Stimulated activated CD4-positive, alpha-beta T cell treated with anti-CD3 and anti-CD28 coated beads, Interleukin-12 subunit alpha, Interleukin-12 subunit beta, amount 100 ng/mL, for 48 hours (primary cell): ENCODE measurements at regions not wholly inside any gene's neighbourhood (a gene's known extent, or its start where the extent isn't known, plus 50 kb on each side); places are given as distances from the start of the nearest gene placed in this dataset.
A peak's percentile ranks its signal among the peaks of the same experiment; 100 is the strongest.

ENCODE experiments used
- DNase-seq, 3 donors: peaks; one replicate each; pipeline ENCODE4 v3.0.0-alpha.2; 2020; ENCODE audit warnings: low read depth in 2 of 3, low spot score in 1 of 3

DNA sequence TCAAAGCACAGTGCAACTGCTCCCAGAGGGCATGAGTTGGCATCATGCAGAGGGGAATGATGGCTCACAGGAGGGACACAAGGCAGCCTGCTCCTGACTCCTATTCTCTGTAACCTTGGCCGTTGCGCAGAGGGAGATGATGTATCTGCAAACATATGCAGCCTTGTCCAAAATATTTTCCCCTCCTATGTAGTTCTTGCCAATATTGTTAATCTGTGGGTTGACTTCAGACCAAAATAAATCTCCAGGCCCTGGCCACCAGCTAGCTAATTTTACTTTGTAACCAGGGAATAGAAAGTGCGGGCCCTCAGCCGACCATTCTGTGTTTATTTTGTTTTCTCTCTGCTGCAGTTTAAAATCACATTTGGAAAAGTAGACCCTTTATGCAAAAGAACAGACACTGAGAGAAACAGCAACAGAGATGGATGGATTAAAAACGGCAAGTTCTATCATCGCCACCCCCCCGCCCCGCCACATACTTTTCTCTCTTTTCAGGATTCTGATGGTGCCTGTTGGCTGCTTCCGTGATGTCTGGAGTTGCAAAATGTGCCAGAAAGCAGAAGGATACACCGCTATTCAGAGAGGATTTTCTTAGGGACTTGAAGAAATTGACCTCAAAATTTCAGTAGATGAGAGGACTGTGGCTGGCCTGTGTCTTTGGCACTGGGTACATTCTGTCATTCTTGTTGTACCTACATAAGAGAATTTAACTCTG is 185.3 kb upstream of the BCOR start:
- no peak for DNase-seq

DNA sequence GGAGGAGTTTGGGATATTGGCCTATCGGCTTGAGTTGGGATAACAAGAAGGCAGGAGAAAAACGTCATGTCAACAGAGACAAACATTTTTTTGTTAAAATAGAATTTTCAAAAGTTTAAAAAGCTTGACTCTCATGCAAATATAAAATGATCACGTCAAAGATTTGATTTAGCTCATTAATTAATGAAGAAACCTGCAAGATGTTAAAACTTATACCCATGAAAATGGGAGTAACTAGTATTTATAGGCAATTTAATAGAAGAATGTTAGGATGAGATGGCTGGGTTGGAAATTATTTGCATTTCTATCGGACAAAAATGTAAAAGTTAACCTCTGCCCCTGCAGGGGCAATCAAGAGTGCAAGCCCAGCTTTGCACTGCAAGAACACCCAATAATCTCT is 184.6 kb upstream of the BCOR start:
- DNase-seq: no peak

DNA sequence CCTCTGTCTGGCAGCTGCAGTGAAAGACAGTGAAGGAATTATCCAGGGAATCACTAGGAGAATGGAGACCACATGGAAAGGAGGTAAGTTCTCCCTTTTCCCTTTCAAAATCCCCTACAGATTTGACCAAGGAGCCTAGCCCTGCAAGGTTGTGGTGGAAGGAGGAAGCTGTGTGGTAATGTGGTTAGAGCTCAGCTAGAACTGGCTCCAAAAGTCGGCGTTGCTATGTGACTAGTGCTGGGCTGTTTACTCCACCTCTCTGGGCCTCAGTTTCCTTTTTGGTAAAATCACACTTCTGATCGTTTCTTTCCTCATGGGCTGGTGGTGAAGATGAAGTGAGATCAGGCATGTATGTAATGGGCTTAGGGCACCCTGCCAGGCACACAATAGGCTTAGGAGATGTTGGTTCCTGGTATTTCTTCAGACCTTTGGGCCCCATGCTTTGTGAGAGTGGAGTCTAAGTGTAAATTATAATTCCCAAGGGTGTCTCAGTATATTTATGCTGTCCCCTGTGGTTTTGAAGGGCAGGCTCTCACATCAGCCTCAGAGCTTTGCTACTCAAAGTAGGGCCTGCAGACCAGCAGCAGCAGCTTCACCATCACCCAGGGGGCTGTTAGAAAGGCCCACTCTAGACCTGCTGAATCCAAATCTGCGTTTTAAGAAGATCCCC is 183.7 kb upstream of the BCOR start:
- DNase-seq: no peak

DNA sequence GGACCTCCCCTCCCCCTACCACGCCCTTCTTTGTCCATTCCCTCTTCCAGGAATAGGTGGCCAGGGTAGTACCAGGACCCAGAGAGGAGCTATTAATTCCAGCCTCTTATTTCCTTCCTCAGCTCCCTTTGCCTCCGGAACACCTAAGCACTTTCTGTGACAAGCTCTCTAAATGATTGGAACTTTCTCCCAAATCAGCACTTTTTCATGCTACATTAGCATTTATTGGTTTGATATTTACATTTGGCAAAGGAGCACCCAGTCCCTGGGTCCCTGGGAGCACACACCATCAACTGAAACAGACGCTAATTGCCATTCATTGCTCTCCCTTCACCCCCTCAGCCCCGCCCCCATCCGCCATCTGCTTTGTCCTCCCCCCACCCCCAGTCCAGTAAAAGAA is 182.0 kb upstream of the BCOR start:
- DNase-seq: no peak

DNA sequence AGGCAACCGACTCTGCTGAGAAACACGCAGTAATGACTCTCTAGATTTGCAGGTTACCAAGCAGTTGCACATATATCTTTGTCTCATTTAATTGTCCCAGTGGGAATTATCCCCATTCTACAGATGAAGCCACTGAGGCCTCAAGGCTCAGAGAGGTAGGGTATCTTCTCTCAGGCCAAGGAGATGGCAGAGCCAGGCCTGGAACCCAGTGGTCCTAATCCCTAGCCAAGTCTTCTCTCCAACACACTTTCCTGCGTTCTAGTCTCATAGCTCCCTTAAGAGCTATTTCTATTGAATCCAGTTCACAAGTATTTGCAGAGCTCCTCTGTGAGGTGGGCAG is 181.3 kb upstream of the BCOR start:
- no peak for DNase-seq

DNA sequence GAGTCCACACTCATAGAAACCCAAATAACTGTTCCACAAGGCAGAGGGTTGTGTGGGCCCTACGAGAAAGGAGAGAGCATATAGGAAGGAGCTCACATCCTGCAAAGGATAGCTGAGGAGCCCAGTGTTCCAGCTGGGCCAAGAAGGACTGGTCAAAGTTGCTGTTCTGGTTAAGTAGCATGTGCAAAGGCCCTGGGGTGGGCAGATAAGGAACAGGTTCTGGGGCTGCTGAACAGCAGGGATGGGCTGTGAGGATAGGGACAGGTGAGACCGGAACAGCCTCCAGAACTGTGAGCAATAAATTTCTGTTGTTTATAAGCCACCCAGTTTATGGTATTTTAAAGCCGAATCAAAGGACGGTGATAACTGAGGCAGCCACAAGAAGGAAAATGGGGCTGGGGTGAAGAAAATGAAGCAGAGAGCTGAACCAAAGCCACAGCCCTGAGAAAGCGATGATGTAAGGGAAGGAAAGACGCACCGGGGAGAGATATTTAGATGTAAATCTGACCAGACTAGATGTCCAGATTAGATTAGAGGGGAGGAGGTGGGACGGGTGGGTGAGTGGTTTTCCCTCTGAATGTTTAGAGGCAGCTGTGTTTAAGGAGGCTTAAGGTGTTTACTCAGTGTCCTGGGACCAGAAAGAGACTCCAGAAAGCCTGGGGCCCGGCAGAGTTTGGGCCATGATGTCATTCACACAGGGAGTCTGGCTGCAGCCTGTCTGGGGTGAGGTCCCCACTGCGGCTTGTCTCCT is 180.8 kb upstream of the BCOR start:
- peak in 1 of 3 donors; percentile 3 for DNase-seq

DNA sequence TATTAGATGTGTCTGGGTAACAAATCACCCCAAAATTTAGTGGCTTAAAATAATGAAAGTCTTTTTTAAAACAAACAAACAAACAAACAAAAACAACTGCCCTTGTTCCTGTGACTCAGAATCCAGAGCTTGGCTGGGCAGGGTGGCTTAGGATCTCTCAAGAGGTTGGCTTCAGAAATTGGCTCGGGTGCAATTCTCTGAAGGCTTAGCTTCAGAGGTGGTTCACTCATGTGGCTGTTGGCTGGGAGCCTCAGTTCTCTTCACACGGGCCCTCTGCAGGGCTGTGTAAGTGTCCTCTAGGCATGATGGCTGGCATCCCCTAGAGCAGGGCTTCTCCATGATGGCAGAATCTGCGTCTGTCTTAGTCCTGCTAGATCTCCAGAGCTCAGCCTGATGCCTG is 179.9 kb upstream of the BCOR start:
- DNase-seq: no peak

DNA sequence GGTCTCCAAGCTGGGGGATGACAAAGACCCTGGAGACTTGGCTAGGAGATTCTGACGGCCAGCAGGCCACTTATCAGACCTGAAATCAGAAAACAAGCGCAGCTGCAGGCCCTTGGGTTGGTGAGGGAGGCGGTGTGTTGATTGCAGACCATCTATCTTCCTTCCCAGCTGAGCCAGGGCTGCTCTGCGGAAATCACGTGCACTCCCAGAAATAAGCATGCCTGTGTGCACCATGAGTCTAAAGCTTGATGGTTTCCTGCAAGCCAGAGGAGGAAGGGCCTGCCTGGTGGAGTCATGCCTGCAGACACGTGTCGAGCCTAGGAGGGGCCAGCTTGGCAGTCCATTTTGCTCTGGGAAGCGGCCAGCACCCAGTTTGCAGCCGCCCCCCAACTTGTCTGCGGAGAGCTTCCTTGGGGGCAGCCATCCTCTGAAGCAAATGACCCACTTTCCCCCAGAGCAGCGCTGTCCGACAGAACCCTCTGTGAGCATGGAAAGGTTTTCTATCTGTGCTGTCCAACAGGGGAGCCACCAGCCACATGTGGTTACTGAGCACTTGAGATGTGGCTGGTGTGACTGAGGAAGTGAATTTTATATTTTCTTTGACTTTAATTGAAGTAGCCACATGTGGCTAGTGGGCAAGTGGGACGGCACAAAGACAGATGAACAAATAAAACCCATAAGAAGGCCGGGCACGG is 175.7 kb upstream of the BCOR start:
- DNase-seq: no peak

DNA sequence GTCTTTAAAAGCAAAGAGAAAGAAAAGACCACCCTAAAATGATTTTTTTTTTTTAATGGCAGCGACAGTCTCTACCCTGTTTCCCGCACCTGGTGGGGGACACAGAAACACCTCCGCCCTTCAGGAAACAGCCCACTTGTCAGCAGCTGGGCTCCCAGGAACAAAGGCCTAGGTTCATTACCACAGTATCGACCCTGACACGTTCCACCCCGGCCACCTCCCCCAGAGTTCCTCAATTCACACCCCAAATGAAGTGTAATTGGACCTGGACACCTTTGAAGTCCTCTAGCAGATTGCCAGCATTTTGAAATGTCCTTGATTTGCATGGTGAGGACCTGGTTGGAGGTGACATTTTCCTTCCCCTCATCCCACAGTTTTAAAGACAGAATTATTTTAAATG is 175.0 kb upstream of the BCOR start:
- no peak for DNase-seq

DNA sequence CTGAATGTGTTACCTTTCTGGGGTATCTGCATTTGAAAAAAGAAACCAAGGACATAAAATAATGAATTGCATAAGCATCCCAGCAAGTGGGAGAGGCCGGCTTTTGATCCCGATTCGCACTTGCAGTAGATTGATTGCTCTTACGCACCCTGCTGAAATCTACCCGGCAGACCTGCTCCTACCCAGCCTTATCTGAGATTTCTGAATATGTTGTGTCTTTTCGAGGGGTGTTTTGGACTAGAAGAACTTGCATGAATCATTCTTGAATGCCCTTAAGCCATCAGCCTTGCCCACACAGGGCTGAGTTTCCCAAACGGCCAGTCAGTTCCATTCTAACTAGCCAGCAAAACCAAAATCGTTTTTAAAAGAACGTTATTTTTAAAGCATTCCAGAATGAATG is 174.4 kb upstream of the BCOR start:
- DNase-seq: no peak

DNA sequence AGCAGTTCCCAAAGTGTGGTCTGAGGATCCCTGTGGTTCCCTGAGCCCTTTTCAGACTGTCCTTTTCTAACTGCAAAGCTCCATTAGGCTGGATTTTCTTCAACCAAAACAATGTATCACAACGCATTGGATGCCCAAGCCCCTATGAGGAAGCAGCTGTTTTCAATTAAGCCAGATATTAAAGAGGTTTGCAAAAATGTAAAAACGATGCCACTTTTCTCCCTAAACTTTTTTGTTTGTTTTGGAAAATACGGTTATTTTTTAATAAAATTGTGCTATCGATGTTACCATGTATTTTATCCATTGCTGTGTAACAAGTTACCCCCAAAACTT is 170.4 kb upstream of the BCOR start:
- DNase-seq: no peak

DNA sequence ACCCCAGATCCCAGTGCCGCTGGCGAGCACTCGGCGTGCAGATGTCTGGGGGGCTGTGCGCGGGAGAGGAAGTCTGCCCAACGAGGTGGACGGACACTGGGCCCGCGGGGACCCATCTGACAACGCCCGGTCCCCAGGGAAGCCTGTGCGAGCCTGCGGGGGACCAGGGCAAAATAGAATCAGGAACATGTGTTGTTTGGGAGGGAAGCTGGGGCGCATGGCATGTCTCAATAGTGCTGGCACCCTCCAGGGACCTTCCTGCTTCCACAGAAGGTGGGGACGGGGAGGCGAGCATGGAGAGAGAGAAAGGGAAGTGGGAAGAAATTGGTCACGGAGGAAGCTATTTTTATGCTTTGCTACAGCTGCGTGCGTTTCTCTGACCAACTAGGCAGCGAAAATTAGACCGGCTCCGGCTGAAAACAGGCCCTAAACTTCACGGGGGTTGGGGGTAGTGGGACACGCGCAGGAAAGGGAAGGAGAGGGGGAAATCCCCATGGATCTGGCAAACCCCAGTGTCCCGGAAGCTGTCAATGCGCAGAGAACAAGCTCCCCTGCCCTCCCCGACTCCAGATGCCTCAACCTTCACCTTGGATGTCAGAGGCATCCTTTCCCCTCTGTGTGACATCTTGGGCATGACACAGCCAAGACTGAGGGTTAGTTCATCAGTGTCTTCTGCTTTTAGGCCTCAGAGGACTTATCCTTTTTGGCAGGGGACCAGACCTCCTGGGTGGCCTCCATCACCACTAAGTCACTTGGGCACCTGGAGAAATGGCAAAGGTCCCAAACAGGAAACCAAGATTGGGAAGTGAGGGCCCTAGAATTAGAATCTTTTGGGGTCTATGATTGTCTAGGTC is 169.8 kb upstream of the BCOR start:
- DNase-seq: no peak

DNA sequence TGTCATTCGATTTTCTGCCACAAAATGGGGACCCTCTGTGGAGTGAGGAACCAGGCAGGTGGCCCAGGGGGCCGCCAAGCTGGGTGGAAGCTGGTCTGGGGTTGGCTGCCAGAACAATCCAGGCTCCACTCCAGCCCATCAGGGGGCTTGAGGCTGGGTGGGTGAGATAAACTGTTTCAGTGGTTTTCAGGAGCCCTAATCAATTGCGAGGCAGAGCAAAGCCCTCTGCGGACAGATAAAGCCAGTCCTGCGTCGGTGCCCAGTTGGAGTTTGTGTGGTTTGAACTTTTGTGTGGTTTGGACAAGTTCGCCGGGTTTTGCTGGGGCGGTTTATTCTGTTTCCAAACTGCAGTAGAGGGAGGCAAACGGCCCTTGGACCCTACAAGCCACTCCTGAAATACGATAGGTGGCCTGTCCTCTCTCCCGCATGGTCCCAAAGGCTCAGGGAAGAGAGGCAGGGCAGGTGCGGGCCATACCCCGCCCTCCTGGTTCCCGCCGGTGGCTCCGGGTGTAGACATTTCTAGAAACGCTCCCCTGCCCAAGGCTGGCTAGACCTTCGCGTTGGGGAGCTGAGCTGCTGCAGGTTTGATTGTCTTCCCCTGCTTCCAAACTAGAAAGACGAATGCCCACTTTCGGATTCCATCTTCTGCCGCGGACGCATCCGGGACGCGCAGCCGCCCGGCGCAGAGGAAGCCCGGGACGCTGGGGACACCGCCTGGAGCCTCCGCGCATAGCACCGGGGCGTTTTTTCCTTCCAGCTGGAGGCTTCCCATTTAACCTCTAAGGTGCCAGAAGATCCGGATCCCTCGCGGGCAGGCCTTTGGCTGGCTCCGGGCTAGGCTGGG is 169.0 kb upstream of the BCOR start:
- peak; percentile 15 to 51 (median 49) for DNase-seq

DNA sequence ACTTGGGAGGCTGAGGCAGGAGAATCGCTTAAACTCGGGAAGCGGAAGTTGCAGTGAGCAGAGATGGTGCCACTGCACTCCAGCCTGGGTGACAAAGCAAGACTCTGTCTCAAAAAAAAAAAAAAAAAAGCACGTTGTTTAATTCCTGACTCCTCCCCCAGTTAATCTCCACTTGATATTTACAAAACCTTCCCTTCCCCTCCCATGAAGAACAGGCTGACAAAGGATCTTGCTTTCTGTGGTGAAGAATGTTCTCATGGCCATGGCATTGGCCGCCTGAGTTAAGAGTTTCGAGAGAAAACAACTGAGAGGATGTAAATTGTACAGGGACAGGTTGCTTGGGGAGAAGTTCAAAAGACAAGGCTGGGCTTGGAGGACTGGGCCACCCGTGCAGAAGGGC is 168.2 kb upstream of the BCOR start:
- no peak for DNase-seq

DNA sequence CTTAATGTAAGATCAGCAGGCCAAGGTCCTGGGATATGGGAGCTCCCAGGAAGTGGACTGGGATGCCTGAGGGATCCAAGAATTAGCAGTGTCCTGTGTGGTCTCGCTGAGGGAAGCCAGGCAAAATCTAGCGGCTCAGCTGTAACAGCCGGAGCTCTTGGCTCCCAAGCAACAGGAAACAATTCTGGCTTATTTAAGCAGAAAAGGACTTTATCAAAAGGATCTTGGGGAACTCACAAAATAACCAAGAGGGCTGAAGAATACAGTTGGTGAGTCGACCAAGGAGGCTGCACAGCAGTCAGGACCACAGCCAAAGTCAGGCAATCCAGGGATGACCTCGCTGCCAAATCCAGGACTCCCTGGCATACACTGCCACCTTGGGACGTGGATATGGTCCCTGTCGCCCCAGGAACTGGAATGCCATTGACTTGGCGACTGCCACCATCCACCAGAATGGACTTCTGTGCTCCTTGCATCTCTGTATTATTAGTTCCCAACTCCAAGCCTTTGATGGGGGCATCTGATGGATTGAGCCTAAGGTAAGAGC is 165.3 kb upstream of the BCOR start:
- DNase-seq: no peak

DNA sequence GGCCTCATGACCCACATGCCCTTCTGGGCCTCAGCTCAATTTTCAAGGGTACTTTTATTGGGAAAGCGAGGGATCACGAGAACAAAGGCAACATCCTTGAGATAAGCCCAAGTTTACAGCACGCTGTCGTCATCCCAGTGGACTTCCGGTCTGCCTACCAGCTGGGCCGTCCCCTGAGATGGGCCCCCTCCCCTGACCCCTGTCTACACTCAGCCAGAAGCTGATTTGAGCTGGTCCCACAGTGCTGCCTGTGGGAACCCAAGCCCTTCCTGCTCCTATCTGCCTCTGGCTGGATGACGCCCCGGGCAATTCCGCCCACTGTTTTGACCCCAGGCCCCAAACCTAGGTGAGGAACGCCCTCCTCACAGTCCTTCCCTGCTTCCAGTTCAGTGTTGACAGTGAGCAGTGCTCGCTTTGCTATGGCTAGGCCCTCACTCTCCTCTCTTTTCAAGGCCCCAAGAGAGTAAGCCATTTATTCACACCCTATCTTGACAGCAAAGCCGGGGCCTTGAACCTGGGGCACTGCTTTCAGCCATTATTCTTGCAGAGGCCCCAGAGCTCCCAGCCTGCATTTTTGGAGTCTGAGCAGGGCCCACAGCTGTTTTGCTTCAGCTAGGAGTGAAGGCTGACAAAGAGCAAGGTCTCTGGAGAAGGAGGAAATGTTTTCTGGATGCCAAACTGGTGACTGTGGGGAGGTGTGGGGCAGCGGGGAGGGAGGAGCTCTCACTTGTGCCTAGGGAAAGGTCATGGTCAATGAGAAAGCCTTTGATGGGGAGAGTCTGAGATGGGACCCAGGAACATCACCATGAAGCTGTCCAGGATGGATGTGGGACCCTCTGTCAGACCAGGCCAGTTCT is 164.6 kb upstream of the BCOR start:
- DNase-seq: no peak

DNA sequence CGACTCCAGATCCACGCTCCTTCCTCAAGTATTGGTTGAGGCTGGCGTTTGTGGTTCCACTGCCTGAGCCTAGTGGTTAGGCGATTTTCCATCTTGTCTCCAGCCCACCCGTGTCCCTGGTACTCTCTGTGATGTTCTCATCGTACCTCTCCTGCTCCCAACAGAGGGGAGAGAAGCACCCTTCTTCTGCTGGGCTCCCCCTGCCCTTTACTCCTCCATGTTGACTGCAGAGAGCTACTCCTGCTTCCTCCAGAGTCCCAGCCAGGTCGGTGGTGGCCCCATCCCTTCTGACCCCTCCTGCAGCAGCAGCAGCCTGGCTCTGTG is 164.0 kb upstream of the BCOR start:
- no peak for DNase-seq

DNA sequence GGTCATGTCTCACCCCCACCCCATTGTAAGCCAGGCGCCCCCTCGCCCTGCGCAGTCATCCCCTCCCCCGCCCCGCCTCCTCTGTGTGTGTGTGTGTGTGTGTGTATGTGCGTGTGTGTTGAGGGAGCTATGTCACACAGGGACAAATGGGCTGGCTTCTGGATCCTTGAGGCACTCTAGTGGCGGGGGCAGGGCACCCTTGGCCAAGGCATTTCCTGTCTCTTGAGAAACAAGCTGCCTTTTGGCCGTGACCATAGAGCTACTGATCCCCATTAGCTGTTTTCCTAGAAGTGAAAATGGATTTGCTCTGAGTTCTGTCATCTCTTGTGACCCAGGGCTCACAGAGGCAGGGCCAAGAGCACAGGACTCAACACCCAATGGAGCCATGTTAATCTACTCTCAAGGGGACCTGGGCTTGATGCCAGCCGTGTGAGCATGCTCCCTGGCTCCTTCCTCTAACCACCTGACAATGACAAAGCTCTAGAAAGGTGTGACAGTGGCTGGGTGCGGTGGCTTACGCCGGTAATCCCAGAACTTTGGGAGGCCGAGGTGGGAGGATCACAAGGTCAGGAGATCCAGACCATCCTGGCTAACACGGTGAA is 162.5 kb upstream of the BCOR start:
- no peak for DNase-seq

DNA sequence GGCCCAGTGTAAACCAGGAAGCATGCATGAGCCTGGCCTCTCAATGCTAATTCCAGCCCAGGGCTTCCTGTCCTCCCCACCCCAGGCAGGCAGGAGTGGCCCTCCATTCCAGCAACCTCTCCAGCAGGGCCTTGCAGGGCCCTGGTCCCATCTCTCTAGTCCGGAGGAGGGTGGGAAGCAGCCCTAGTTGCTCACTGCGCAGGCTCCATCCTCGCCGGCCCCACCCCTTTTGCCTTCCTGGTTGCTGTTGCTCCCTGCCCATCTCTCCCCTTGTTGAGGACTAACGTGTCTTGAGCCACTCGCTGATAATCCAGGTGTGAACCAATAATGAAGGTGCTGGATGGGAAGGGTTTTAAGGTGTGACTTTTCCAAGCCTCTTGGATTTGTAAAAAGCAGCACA is 161.2 kb upstream of the BCOR start:
- DNase-seq: no peak
